ENCODE measurements at regions not wholly inside any gene's neighbourhood (a gene's known extent, or its start where the extent isn't known, plus 50 kb on each side); places are given as distances from the start of the nearest gene placed in this dataset.

DNA sequence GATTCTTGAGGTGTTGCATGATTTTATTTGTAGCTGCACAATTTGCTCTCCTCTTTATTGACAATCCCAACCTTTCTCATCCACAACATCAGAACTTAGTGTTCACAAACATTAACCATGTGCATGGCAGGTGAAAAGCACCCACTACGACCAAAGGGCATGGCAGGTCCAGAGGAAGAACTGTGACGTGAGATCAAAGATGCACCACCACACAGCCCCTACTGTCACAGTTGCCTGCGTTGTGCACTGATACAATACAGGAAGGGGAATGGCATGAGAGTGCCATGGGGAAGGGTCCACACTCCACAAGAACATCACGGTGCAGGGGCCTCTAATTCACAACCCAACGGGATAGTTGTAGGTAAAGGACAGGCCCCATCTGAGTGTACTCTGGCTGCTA is 217.1 kb upstream of the PFKP start:
- no peak for TF ChIP-seq POLR2A (IDR thresholded peaks at IDR 0.05)
- TF ChIP-seq, protein P1, sequence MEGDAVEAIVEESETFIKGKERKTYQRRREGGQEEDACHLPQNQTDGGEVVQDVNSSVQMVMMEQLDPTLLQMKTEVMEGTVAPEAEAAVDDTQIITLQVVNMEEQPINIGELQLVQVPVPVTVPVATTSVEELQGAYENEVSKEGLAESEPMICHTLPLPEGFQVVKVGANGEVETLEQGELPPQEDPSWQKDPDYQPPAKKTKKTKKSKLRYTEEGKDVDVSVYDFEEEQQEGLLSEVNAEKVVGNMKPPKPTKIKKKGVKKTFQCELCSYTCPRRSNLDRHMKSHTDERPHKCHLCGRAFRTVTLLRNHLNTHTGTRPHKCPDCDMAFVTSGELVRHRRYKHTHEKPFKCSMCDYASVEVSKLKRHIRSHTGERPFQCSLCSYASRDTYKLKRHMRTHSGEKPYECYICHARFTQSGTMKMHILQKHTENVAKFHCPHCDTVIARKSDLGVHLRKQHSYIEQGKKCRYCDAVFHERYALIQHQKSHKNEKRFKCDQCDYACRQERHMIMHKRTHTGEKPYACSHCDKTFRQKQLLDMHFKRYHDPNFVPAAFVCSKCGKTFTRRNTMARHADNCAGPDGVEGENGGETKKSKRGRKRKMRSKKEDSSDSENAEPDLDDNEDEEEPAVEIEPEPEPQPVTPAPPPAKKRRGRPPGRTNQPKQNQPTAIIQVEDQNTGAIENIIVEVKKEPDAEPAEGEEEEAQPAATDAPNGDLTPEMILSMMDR (IDR thresholded peaks at IDR 0.05), result no peak

Data from right lobe of liver (tissue), 4 donors.